Tibial nerve (tissue), 4 donors: ENCODE measurements at regions not wholly inside any gene's neighbourhood (a gene's known extent, or its start where the extent isn't known, plus 50 kb on each side); places are given as distances from the start of the nearest gene placed in this dataset.

ENCODE experiments used
- CTCF ChIP-seq, 5 experiments: fragments of 200-600 bp in 3 of 5; fragments of 450-650 bp in 2 of 5; sonication (generic) in 3 of 5; IDR thresholded peaks; one replicate each; pipeline ENCODE4 v1.5.1; 2016 to 2019; ENCODE audit warnings: antibody characterized with exemption in 5 of 5, mild to moderate bottlenecking in 3 of 5, moderate library complexity in 2 of 5
- EP300 ChIP-seq, 2 donors: sonication (generic); formaldehyde crosslinking; IDR thresholded peaks; one replicate each; pipeline ENCODE4 v1.6.1; 2017; ENCODE audit warnings: antibody characterized with exemption in 2 of 2, mild to moderate bottlenecking in 1 of 2
- POLR2A ChIP-seq, 2 donors: fragments of 450-650 bp; IDR thresholded peaks; one replicate each; pipeline ENCODE4 v1.6.1; 2017; ENCODE audit warnings: antibody characterized with exemption in 2 of 2, mild to moderate bottlenecking in 2 of 2, moderate library complexity in 2 of 2

GRCh38 chr4:24209131-24209530 lies 319.3 kb upstream of the PPARGC1A start:
- TF ChIP-seq CTCF (IDR thresholded peaks at IDR 0.05) (no peak), POLR2A (IDR thresholded peaks at IDR 0.05) (no peak), EP300 (IDR thresholded peaks at IDR 0.05) (no peak)
